ENCODE measurements at regions not wholly inside any gene's neighbourhood (a gene's known extent, or its start where the extent isn't known, plus 50 kb on each side); places are given as distances from the start of the nearest gene placed in this dataset.

GRCh38 chr11:15532432-15532831 lies 417.7 kb downstream of the INSC start:
- DNase-seq (ENCODE audit: extremely low read depth, low read depth) = no peak

- no peak for DNase-seq (ENCODE audit: extremely low read depth, low read depth)
These were observed 419.5 kb downstream of the INSC start for GRCh38 chr11:15534266-15534665.

- DNase-seq (ENCODE audit: extremely low read depth, low read depth) = no peak
These were observed 420.7 kb downstream of the INSC start for GRCh38 chr11:15535414-15535813.

- no peak for DNase-seq (ENCODE audit: extremely low read depth, low read depth)
These were observed 421.7 kb downstream of the INSC start for GRCh38 chr11:15536438-15536837.

GRCh38 chr11:15539645-15540044 lies 424.9 kb downstream of the INSC start:
- DNase-seq (ENCODE audit: extremely low read depth, low read depth) = no peak

- no peak for DNase-seq (ENCODE audit: extremely low read depth, low read depth)
These were observed 426.4 kb downstream of the INSC start for GRCh38 chr11:15541079-15541478.

- no peak for DNase-seq (ENCODE audit: extremely low read depth, low read depth)
These were observed 429.6 kb downstream of the INSC start for GRCh38 chr11:15544353-15544752.

- no peak for DNase-seq (ENCODE audit: extremely low read depth, low read depth)
These were observed 433.0 kb downstream of the INSC start for GRCh38 chr11:15547685-15548084.

- no peak for DNase-seq (ENCODE audit: extremely low read depth, low read depth)
These were observed 437.5 kb downstream of the INSC start for GRCh38 chr11:15551901-15552851.

GRCh38 chr11:15555161-15555560 lies 440.4 kb downstream of the INSC start:
- no peak for DNase-seq (ENCODE audit: extremely low read depth, low read depth)

- no peak for DNase-seq (ENCODE audit: extremely low read depth, low read depth)
These were observed 442.9 kb downstream of the INSC start for GRCh38 chr11:15557457-15558230.

GRCh38 chr11:15558513-15559181 lies 443.9 kb downstream of the INSC start:
- DNase-seq (ENCODE audit: extremely low read depth, low read depth) = no peak

GRCh38 chr11:15560689-15561467 lies 446.2 kb downstream of the INSC start:
- no peak for DNase-seq (ENCODE audit: extremely low read depth, low read depth)

- DNase-seq (ENCODE audit: extremely low read depth, low read depth) = no peak
These were observed 447.5 kb downstream of the INSC start for GRCh38 chr11:15562230-15562629.

- no peak for DNase-seq (ENCODE audit: extremely low read depth, low read depth)
These were observed 448.3 kb downstream of the INSC start for GRCh38 chr11:15563054-15563453.

GRCh38 chr11:15565880-15566279 lies 451.2 kb downstream of the INSC start:
- DNase-seq (ENCODE audit: extremely low read depth, low read depth) = no peak

- DNase-seq (ENCODE audit: extremely low read depth, low read depth) = no peak
These were observed 453.7 kb downstream of the INSC start for GRCh38 chr11:15568440-15568839.

GRCh38 chr11:15569305-15570025 lies 454.7 kb downstream of the INSC start:
- DNase-seq (ENCODE audit: extremely low read depth, low read depth) = no peak

- no peak for DNase-seq (ENCODE audit: extremely low read depth, low read depth)
These were observed 460.7 kb downstream of the INSC start for GRCh38 chr11:15575409-15575808.

- no peak for DNase-seq (ENCODE audit: extremely low read depth, low read depth)
These were observed 462.0 kb downstream of the INSC start for GRCh38 chr11:15576769-15577168.

All from NCI-H460 (cell line).